ENCODE measurements at regions not wholly inside any gene's neighbourhood (a gene's known extent, or its start where the extent isn't known, plus 50 kb on each side); places are given as distances from the start of the nearest gene placed in this dataset.

GRCh38 chr1:221940631-221941030 lies 198.7 kb upstream of the DUSP10 start:
- TF ChIP-seq CTCF (IDR thresholded peaks at IDR 0.05 in 4 of 5, conservative IDR thresholded peaks at IDR 0.05 in 1 of 5) (no peak), POLR2A (IDR thresholded peaks at IDR 0.05) (no peak)
